OCI-M1 (cell line): ENCODE measurements at regions not wholly inside any gene's neighbourhood (a gene's known extent, or its start where the extent isn't known, plus 50 kb on each side); places are given as distances from the start of the nearest gene placed in this dataset.
"Not testable (repeated sequence)": the region's sequence is repeated elsewhere in the genome, so short reads cannot be mapped to it uniquely, and the experiment has no call there.

ENCODE experiments used
- DNase-seq: peaks from one replicate; lab custom pipeline; 2025; lab: John Stamatoyannopoulos, UW

DNA sequence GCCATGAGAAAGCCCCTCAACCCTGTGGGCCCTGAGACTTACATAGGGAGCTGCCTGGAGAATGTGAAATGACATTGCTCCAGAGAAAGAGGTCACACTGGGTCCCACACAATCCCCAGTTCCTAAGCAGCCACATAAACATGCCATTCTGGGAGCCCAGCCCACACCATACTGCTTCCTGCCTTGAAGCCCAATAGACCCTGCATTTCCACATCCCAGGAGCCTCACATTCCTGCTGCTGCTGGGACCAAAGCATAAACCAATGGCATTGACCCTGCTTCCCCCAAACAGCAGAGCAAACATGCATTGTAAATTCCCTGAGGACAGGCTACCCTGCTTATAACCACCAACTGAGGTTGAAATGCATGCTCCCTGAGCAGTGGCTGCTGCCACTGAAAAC is 1117.6 kb upstream of the SLC39A10 start:
- no peak for DNase-seq

DNA sequence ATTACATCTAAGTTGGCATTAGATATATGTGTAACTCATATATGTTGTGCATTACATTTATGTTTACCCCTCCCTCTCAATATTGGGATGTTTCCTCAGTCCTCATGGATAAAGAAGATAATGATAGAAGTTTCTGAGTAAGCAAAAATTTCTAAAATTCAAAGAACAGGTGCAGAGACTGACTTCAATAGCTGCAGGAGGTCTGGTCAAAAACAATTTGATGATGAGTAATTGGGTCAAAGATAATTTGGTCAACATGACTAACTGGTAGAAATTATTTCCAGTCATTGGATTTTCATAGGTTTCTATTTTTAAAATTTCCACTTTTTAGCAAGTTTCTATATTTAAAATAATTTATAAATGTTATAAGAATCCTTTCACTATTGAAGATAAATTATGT is 1130.9 kb upstream of the SLC39A10 start:
- no peak for DNase-seq

DNA sequence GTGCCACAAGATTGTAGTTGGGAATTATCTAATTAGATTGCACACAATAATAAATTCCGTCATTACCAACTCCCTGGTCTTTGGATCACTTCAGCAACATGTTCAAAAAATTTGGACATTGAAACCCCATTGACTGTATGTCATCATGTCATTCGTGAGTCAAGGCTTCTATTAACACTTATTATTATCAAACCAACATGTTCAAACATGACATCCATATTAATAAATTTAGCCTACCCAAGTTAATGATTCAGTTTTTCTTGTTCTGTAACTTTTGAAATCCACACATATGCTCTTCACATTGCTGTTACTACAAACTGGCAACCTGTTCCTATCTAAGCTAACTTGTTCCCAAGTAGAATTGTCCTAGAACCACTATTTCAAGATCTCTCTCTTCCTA is 1142.7 kb upstream of the SLC39A10 start:
- no peak for DNase-seq

DNA sequence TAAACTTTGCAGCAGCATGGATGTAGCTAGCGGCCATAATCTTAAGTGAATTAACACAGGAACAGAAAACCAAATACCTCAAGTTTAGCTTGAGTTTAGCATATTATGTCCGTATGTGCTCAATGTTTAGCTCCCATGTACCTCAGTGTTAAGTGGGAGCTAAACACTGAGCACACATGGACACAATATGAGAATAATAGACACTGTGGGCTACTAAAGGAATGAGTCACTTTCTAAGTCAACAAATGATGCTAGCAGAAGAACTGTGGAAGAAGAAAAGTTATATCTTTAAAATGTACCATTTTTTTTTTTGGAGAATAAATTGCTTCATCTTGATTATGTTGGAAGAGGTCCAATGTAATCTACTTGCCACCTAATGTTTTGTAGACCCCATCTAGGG is 1146.0 kb upstream of the SLC39A10 start:
- DNase-seq, result not testable (repeated sequence)

DNA sequence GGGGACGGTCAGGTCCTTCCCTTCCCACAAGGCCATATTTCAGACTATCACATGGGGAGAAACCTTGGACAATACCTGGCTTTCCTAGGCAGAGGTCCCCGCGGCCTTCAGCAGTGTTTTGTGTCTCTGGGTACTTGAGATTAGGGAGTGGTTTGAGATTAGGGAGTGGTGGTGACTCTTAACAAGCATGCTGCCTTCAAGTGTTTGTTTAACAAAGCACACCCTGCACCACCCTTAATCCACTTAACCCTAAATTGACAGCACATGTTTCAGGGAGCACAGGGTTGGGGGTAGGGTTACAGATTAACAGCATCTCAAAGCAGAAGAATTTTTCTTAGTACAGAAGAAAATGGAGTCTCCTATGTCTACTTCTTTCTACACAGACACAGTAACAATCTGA is 1152.2 kb upstream of the SLC39A10 start:
- peak; percentile 80 for DNase-seq

DNA sequence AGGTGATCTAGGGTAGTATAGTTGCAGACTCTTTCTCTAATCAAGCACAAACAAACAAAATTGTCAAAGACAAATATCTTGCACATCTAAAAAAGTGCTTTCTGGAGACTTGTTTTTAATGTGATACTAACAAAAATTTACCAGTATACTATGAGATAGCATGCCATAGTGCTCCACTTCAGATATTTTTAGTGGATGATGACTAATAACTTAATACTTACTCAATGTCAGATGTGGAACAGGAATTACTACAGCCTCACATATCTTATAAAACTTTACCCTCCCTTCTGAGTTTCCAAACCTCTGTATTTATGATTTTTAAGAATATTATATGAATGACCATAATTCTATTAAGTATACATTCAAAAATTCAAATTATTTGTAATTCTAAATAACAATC is 1162.0 kb upstream of the SLC39A10 start:
- DNase-seq, result no peak

DNA sequence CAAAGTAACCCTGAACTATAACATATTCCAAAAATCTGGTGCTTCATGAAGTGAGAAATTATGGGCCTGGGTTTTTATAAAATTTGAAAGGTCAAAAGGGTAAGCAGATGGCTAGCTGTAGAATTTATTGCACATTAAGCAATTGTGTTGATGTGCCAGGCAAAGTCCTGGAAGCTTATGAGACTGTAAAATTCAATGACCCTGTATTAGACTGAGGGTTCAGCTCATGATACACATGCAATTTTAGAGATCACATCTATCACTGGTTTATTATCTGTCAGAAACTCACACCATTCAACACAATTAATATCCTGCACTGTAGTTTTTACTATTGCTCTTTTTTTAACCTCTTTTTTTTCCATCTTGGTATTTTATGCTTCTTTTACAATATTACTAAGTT is 1162.6 kb upstream of the SLC39A10 start:
- DNase-seq, result no peak

DNA sequence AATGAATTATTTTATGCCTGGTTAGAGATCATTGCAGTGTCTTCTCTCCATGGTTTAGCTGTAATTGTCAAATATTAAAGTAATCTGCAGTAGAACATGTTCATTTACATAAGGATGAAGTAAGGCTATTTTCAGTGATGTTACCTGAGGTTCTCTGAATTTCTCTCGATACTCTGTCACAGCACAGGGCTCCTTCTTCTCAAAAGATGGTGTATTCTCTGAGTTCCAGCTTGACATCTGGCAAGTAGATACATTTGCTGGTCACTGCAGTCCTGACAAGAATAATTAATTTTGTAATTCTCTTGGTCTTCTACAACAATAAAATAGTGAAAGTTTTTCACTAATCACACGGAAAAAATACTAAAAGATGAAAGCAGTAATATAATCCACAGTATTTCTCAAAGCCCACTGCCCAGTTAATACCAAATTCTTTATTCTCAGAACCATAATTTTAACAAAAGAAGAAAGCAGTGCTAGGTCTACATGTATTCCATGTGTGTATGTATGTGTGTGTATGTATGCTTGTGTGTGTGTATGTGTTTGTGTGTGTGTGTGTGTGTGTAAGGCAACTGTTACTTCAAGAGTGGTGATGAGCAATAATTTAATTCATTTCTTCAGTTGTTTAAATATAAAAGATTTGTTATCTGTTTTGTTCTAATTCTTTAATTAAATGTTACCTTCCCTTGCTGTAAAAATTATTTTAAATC is 1165.5 kb upstream of the SLC39A10 start:
- no peak for DNase-seq

DNA sequence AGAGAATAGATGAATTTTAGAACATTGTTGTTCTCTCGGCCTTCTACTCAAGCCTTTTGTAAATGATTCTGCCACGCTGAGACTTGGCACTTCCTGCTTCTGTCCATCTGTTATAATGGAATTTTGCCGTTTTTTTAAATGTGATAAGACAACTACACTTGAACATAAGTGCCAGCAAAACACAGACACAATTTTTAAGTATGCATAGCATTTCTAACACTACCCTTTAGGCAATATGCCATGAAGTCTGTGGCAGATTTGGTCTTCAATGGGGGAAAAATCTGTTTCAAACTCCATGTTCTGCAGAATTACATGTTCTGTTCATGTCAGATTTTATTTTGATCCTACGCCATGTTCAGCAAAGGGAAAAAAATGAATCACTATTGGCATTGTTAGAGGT is 1170.7 kb upstream of the SLC39A10 start:
- DNase-seq, result no peak

DNA sequence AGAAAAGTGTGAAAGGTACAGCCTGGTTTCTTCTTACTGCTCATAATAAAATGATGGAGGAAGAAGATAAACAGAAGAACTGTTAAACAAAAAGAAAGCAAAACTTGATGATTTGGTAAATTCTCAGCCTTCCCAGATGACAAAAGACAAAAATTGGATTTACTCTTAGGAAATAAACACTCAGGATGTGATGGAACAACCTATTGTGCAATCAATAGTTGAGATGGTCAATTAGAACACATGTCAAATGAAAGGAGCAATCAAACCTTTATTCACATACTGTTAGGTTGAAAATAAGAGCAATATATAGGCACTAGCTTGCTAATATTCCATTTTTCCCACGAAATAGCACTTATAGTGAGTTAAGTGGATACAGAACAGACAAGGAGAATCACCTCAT is 1174.0 kb upstream of the SLC39A10 start:
- DNase-seq, result no peak

DNA sequence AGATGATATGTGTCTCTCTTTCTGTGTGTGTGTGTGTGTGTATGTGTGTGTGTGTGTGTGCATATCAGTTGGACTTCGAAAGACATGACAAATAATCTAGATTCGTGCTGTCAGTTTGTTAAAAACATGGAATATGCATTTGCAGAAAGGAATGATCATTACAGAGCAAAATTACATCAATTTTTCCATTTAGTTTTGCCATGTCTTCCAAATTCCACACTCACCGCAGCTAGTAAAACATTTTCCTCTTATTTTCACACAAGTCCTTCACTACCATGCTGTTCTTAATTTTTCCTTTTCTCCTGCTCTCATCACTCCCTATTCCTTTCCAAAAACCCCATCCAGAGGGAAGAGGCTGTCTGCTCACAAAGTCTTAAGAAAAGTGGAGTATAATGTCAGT is 1191.4 kb upstream of the SLC39A10 start:
- no peak for DNase-seq

DNA sequence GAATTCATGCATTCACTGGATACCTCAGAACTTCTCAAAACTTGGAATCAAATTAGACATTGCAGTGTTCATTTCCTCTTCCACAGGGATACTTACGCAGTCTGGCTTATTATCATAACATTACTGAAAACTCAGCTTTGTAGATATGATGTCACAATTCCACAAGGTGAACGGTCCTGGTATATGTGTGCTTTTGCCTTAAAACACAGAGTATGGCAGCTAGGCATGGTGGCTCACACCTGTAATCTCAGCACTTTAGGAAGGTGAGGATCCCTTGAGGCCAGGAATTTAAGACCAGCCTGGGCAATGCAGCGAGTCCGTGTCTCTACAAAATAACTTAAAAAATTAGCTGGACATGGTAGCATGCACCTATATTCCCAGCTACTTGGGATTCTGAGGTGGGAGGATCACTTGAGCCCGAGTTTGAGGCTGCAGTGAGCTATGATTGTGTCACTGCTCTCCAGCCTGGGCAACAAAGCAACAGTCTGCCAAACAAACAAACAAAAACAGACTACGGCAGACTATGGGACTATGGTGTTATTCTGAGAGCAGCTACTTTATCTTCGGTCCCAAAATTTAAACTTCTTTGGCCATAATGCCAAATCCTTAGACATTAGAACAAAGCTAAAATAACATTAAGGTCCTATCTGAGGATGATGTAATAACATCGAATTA is 1191.9 kb upstream of the SLC39A10 start:
- DNase-seq, result no peak

DNA sequence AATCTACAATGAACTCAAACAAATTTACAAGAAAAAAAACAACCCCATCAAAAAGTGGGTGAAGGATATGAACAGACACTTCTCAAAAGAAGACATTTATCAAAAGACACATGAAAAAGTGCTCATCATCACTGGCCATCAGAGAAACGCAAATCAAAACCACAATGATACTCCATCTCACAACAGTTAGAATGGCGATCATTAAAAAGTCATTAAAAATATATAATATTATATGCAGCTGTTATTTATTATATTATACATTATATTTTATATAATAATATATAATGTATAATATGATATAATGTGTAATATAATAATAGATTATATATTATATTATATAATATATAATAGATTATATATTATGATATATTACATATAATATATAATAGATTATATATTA is 1194.1 kb upstream of the SLC39A10 start:
- DNase-seq, result not testable (repeated sequence)

DNA sequence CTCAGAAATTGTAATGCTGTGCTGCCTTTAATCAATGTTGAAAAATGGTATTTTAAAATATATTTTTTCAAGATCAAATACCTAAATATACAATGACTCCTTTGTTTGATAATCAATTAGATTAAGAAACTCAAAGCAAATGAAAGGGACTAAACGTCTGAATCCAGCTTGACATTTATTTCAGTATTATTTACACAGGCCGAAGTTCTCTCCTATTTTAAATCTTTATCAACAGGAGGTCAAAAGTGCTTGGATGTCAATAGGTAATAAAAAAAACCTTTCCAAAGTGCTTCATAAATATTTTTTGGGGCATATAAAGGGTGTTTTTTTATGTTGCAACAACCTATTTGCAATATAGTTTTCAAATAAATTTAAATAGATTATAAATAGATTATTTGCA is 1201.7 kb upstream of the SLC39A10 start:
- DNase-seq, result no peak

DNA sequence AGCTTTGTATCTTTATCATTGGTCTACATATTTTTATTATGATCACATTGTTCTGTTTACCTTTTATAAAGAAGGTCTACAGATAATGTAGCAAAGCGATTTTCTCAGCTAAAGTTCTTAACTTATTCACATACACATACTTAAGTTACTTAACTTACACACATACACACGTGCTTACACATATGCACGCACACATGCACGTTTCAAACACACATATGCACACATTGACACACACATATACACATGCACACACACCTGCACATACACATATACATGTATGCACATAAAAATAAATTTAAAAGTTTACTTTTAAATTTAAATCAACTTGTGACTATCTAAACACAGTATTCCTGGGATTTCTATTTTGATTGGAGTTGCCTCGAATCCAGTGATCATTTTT is 1204.5 kb upstream of the SLC39A10 start:
- no peak for DNase-seq

DNA sequence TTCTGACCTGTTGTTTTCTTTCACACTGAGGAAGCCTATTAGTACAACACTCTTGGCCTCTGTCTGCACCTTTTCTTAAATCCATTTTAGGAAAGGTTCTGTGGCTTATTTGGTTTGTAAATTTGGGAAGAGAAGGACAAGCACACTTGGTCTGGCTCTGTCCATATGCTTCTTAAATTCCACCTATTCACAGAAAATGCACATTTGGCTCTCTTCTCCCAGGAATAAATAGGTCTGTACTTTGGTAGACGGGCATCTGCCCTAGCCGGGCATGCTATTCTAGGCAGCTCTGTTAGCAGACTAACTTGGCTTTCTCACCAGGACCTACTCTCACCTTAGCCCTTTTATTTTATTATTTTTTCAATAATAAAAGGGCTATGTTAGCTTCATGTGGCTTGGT is 1211.8 kb upstream of the SLC39A10 start:
- DNase-seq, result no peak

DNA sequence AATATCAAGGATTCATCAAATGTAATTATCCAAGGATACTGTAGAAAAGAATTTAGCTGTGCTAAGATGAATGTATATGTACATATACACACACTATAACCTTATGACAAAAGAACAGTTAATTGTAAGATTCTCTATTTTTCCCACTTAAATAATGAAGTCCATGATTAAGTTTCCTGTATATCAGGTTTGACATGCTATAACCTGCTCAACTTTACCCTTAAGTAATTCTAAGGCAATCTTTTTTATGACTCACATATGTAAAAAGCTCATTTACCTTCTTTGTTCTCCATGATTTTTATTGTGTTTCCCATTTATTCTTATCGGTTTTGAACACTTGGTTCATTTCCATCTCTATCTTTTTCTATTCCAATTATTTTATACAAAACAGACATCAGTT is 1213.1 kb upstream of the SLC39A10 start:
- no peak for DNase-seq

DNA sequence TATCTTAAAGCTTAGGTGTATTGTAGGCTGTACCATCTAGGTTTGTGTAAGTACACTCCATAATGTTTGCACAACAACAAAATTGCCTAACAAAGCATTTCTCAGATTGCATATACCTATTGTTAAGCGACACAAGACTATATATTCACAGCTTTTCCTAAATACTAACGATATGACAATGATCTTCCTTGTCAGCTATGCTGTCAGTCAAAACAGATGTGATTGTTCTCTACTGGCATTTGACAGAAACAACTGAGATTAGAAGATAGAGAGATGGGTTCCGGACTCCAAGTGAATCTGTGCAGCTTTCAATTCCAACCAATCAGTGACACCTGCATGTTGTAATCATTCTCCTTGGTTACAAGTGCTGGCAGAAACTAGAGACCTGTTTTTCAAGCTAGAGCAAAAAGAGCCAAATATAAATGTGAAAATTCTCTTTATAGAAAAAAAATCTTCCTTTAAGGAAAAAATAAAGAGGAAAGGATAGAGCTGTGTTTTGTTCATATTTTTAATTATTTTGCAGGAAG is 1232.3 kb upstream of the SLC39A10 start:
- no peak for DNase-seq

DNA sequence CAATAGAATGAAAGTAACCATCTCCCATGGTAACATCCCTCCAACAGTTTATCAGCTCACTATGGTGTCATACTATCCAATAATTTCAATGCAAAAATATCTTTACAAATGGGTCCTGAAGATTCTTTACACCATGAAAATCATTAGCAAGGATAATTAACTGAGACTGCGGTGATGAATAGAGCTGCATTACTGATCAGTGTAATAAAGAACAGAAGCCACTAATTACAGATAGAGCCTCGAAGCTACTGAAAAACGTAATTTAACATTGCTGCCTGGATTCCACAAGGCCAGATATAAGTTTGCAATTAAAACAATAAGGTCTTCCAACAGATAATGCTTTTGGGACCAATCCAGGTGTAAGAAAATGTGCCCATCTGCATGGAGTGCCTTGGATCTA is 1245.8 kb upstream of the SLC39A10 start:
- no peak for DNase-seq

DNA sequence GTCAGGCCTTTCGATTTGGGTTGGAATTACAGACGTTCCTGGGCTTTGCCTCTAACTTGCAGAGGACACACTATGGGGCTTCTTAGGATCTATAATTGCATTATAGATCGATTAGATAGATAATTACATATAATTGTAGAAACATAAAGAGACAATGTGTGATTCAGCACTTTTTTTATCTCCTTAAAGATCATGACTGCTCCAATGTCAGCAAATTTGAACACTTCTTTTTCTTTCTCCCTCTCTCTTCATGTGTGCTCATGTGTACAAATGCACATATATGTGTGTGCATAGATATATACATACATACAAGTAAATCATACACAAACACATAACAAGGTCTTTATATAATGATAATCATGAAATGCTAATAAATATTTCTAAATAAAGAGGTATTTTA is 1261.2 kb upstream of the SLC39A10 start:
- DNase-seq, result no peak

DNA sequence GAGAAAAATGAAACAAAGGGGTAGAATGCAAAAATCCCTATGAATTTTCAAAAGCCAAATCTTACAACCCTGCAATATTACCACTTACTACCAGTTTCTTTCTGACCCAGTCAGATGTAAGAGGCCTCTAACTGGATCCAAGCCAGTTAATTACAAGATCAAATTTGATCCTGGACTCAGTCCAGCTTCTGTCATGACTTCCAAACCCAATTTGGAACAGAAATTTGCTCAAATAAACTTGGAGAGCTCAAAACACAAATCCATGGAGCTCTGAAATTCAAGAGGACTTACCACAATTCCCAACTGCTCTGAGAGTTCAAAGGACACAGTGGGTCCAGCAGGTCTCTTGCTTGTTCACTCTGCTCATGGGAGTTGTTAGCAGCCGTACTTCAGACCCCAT is 1271.7 kb upstream of the SLC39A10 start:
- no peak for DNase-seq

DNA sequence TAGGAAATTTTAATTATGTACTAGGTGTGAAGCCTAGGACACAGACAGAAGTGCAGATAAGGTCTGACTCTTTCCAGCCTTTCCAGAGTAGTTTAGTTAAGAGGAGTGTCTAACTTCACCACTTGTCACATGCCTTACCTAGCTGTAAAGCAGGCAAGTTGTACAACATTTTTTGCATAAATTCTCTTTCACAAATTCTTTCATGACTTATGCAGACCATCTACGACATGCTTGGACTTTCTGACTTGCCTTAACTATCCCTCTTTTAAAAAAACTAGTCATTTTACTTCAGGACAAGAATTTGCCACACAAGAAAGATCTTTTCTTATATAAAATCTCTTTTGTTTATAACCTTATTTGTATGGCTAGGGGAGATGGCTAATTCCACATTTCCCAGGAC is 1273.6 kb upstream of the SLC39A10 start:
- DNase-seq, result peak; percentile 45

DNA sequence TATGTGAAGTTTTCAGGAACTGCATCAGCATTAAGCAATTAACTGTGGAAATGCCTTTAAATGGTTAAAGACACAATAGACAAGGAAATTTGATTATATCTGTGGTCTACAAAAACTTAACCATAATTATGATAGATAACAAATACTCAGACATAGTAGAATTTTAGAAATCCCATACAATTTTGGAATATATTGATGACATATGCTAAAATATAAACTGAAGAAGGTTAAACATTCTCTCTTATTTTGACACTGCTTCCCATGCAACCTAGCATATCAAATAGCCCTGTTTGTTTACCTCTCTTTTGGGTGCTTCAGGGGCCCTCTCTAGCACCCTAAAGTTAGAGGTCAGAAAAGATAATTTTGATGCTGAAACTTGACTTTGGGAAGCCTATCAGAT is 1274.8 kb upstream of the SLC39A10 start:
- DNase-seq, result no peak

DNA sequence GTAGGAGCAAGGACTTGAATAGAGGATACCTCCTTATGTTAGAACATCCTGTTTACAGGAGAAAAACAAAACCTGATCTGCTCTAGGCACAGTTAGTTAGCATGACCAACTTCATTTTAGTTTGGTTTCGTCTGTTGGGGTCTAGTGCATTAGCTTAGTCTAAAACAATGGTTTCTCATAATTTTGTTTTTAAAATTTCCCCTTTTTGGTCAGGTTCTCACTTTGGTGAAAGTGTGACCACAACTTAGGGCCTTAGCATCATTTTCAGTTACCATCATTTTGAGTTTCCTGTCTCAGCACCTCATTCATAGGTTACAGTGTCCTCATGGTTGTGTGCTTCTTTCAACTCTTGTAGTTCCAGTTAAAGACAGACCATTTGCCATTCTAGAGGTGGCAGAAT is 1277.0 kb upstream of the SLC39A10 start:
- DNase-seq, result no peak
